ENCODE measurements at regions not wholly inside any gene's neighbourhood (a gene's known extent, or its start where the extent isn't known, plus 50 kb on each side); places are given as distances from the start of the nearest gene placed in this dataset.
"Not testable (repeated sequence)": the region's sequence is repeated elsewhere in the genome, so short reads cannot be mapped to it uniquely, and the experiment has no call there.

DNA sequence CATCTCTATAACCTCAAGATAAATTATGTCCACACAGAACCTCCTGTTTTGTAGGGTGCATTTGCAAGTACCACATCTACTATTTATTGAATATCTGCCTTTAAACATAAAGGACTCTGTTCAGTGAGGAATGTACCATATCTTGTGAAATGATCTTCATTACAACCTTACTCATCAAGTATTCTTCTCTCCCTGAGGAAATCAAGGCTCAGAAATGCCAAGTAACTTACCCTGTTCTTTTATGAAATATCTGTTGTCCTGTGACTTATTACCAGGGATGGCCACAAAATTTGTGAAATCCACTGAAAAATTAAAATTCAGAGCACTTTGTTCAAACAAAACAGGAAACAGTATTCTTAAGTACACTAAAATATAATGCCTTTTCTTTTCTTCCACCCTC is 366.7 kb downstream of the GALC start:
- Histone ChIP-seq H3K9me3 (peaks cover 23% of the 10 kb centered on the region), H3K9ac (no peak overlapping the region), H3K36me3 (peaks cover under 1% of the 10 kb centered on the region; the same call in 1 of the 2 replicates), H3K27ac (no peak overlapping the region), H3K4me3 (no peak overlapping the region), H3K27me3 (no peaks in the 10 kb centered on the region), H4K20me1 (no peaks in the 10 kb centered on the region), H3K4me1 (peaks cover 41% of the 10 kb centered on the region), H3K4me2 (no peak overlapping the region)
- no peak for TF ChIP-seq Cebpa-rat (IDR thresholded peaks at IDR 0.05)

DNA sequence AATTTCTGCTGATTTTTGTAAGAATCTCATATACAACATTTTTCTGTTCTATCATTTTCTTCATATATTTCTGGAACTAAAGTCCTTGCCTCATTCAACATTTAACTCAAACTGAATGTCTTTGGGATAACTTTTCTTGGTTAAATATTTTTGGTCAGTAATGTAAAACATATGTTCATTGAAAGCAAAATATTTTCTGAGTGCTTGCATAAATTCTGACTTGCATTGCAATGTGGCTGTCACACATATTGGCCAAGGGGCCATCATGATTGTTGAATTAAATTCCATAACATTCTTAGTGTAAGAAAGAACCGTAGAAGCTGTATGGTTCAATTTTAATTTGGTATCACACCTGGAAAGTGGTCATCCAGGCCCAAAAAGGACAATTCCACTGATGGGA is 369.4 kb downstream of the GALC start:
- H3K27ac ChIP-seq, result no peak overlapping the region

DNA sequence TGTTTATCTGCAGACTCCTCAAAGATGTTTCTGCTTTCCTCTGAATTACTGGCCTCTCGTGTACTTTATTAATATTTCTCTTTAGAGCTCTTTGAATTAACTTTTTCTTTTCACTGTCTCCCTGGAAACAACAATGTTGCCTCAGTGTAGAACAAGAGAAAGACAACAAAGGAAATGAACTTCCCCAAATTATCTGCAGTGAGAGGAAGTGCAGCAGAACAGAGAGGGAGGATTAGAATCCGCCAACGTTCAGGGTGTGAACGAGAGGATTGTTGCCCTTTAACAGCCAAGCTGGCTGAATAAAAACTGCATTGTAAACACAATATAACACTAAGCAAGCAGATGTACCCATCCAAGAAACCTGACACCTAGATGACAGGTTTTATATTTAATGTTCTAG is 375.9 kb downstream of the GALC start:
- Histone ChIP-seq H3K4me2 (no peak overlapping the region), H3K4me1 (peaks cover 15% of the 10 kb centered on the region), H3K9me3 (peaks cover 27% of the 10 kb centered on the region), H3K9ac (no peak overlapping the region), H3K4me3 (no peak overlapping the region), H3K27me3 (no peaks in the 10 kb centered on the region), H3K27ac (no peak overlapping the region), H4K20me1 (no peaks in the 10 kb centered on the region), H3K36me3 (peaks cover 3% of the 10 kb centered on the region; the same call in 1 of the 2 replicates)
- no peak for TF ChIP-seq Cebpa-rat (IDR thresholded peaks at IDR 0.05)

More for the DNA sequence above, 369.4 kb downstream of the GALC start:
- Histone ChIP-seq H3K9me3 (peaks cover 42% of the 10 kb centered on the region), H3K4me3 (no peak overlapping the region), H3K9ac (no peak overlapping the region), H3K4me1 (peaks cover 15% of the 10 kb centered on the region), H3K27me3 (no peaks in the 10 kb centered on the region), H4K20me1 (no peaks in the 10 kb centered on the region), H3K36me3 (peaks cover 3% of the 10 kb centered on the region; the same call in 1 of the 2 replicates), H3K4me2 (no peak overlapping the region)
- no peak for TF ChIP-seq Cebpa-rat (IDR thresholded peaks at IDR 0.05)

DNA sequence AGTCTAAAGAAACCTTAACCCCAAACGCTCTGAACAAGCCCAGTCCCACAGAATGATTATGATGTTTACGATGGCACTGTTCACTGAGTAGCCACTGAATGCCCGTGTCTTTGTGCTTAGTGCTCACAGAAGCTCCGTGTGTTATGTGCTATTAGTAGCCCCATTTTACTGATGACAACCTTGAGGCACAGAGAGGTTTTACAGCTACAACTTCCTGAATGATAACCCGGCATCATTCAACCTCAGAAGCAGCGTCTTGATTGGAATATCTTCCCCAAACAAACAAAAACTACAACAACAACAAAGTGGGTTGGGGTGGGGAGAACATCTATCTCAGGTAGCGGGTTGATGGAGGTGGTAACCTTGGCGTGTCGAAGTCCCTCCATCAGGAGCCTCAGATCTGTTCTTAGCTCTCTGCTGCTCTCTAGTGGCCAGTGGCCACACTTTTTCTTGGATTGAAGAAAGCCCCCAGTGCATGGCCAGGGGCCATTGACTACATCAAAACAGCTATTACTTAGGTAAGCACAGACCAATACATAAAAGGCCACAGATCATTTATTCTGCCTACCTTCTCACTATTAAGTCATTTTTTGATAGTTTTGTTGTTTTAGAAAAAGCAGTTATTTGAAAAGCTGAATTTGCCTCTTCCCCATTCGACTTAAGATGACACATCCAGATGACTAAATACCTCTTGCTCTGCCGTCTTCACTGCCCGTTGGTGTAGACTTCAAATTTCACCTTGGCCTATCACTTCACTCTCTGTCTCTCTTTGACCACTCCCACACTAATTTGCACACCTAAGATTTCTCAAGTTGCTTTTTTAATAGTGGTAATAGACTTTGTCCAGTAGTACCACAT is 376.9 kb downstream of the GALC start:
- no peaks in the 10 kb centered on the region for H3K36me3 ChIP-seq
- H4K20me1 ChIP-seq, result no peaks in the 10 kb centered on the region
- H3K4me3 ChIP-seq, result no peak overlapping the region
- H3K9me3 ChIP-seq, result peaks cover 17% of the 10 kb centered on the region
- no peak overlapping the region for H3K4me2 ChIP-seq
- H3K27me3 ChIP-seq, result no peaks in the 10 kb centered on the region
- H3K27ac ChIP-seq, result no peak overlapping the region
- H3K4me1 ChIP-seq, result peaks cover 15% of the 10 kb centered on the region
- no peak for TF ChIP-seq Cebpa-rat (IDR thresholded peaks at IDR 0.05)
- H3K9ac ChIP-seq, result no peak overlapping the region

DNA sequence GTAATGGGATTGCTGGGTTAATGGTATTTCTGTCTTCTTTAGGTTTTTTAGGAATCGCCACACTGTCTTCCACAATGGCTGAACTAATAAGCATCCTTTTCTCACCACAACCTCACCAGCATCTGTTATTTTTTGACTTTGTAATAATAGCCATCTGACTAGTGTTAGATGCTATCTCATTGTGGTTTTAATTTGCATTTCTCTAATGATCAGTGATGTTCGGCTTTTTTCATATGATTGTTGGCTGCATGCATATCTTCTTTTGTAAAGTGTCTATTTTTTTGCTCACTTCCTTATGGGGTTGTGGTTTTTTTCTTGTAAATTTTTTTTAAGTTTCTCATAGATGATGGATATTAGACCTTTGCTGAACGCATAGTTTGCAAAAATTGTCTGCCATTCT is 377.9 kb downstream of the GALC start:
- Histone ChIP-seq H3K36me3 (no peaks in the 10 kb centered on the region), H3K27me3 (no peaks in the 10 kb centered on the region), H3K9ac (no peak overlapping the region), H3K27ac (no peak overlapping the region), H3K4me3 (no peak overlapping the region), H3K4me1 (peaks cover 15% of the 10 kb centered on the region), H3K4me2 (no peak overlapping the region), H3K9me3 (peaks cover 7% of the 10 kb centered on the region), H4K20me1 (no peaks in the 10 kb centered on the region)
- TF ChIP-seq Cebpa-rat (IDR thresholded peaks at IDR 0.05), result no peak

DNA sequence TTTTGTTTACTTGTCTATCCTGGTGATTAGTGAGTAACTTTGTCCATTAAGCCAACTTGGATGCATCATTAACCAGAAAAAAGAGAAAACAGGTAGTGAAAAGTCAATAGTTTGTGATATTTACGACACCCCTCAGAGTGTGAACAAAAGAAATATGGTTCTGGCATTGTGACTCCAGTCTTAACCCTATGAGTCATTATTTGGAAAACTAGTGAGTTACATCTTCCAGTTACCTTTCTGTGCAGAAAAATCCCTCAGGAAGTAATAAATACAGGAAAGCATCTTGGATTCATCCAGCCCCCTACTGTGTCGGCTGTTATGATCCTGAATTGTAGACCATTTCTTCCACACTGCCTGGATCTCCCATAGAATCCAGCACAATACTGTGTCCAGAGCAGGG is 379.1 kb downstream of the GALC start:
- Histone ChIP-seq H3K27me3 (no peaks in the 10 kb centered on the region), H3K27ac (no peak overlapping the region), H3K4me3 (no peak overlapping the region), H3K4me2 (no peak overlapping the region), H4K20me1 (no peaks in the 10 kb centered on the region), H3K4me1 (peaks cover 15% of the 10 kb centered on the region), H3K36me3 (no peaks in the 10 kb centered on the region), H3K9ac (no peak overlapping the region), H3K9me3 (no peaks in the 10 kb centered on the region)
- TF ChIP-seq Cebpa-rat (IDR thresholded peaks at IDR 0.05), result no peak

DNA sequence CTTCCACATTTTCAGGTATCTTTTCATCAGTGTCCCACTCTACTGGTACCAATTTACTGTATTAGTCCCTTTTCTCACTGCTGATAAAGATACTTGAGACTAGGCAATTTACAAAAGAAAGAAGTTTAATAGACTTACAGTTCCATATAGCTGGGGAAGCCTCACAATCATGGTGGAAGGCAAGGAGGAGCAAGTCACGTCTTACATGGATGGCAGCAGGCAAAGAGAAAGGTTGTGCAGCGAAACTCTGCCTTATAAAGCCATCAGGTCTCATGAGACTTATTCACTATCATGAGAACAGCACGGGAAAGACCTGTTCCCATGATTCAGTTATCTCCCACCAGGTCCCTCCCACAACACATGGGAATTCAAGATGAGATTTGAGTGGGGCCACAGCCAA is 385.9 kb downstream of the GALC start:
- not testable (repeated sequence) for H3K36me3 ChIP-seq, H3K27me3 ChIP-seq, H3K9ac ChIP-seq, H4K20me1 ChIP-seq, H3K4me1 ChIP-seq, H3K4me2 ChIP-seq, H3K27ac ChIP-seq, H3K4me3 ChIP-seq
- peaks cover 33% of the 10 kb centered on the region for H3K9me3 ChIP-seq

DNA sequence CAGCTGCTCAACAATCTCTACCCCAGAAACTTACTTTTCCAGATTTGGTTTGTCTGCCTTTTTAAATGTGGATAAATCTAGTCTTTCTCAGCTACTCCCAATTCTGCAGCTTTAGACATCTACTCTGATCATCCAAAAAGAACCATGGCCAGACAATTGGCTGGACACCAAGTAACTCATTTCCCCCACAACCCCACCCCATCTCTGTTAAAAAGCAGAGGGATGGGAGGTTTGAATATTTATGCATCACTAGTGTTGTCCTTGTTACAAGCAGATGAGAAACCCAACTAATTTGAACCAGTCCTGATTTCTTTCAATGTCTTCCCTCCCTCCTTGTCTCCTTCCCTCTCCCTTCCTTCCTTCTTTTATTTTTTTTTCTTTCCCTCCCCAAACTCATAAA is 391.9 kb downstream of the GALC start:
- Histone ChIP-seq H3K9me3 (peaks cover 22% of the 10 kb centered on the region), H3K4me3 (no peak overlapping the region), H3K27ac (no peak overlapping the region), H3K4me2 (no peak overlapping the region), H3K9ac (no peak overlapping the region), H3K36me3 (no peaks in the 10 kb centered on the region), H4K20me1 (no peaks in the 10 kb centered on the region), H3K4me1 (no peaks in the 10 kb centered on the region), H3K27me3 (no peaks in the 10 kb centered on the region)
- TF ChIP-seq Cebpa-rat (IDR thresholded peaks at IDR 0.05), result no peak

DNA sequence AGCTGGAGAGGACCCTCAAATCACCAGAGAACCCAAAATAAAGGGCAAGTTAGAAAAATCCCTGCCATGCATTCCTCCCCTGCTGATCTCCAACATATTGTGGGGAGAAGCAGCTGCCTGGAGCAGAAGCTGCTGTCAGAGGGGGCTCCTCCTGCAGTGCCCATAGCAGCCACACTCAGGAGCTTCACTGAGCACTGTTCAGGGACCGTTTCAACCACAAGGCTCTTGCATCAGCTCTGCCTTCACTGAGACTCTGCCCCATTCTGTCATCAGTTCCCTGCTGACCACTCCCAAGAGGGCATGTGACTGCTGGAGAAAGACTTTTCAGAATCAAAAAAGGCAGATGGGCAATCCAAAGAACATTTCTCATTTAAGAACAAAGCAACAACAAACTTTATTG is 392.7 kb downstream of the GALC start:
- Histone ChIP-seq H3K4me2 (no peak overlapping the region), H4K20me1 (no peaks in the 10 kb centered on the region), H3K4me1 (no peaks in the 10 kb centered on the region), H3K9me3 (peaks cover 14% of the 10 kb centered on the region), H3K27ac (no peak overlapping the region), H3K4me3 (no peak overlapping the region), H3K27me3 (no peaks in the 10 kb centered on the region), H3K36me3 (no peaks in the 10 kb centered on the region), H3K9ac (no peak overlapping the region)
- no peak for TF ChIP-seq Cebpa-rat (IDR thresholded peaks at IDR 0.05)

DNA sequence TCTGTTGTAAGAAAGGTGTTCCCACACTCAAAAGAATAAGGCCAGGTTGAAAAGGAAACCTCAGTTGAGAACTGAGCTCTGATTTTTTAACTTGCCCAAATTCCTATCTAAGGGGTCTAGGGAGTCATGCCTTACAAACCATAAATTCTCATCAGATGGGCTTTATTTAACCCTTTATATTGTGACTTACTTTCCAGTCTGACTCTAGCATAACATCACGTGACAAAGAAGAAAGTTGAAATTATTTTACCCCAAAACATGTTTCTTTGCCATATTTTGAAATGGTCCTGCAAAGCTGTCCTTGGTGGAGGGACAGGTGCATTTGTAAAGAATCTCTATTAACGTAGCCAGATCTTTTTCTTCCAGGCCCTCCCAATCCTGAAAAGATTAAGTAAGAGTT is 411.7 kb downstream of the GALC start:
- Histone ChIP-seq H3K9ac (no peak overlapping the region), H3K4me3 (no peak overlapping the region), H3K27ac (no peak overlapping the region), H3K4me2 (no peak overlapping the region), H3K36me3 (no peaks in the 10 kb centered on the region), H4K20me1 (no peaks in the 10 kb centered on the region), H3K4me1 (no peaks in the 10 kb centered on the region), H3K9me3 (no peaks in the 10 kb centered on the region), H3K27me3 (no peaks in the 10 kb centered on the region)
- no peak for TF ChIP-seq Cebpa-rat (IDR thresholded peaks at IDR 0.05)

Data from BLaER1 (cell line).